GM23338 (cell line): ENCODE measurements at regions not wholly inside any gene's neighbourhood (a gene's known extent, or its start where the extent isn't known, plus 50 kb on each side); places are given as distances from the start of the nearest gene placed in this dataset.

ENCODE experiments used
- ATAC-seq: fragments of 200-7000 bp; cut with Tn5 transposase; 3 replicates; pipeline ENCODE4 v1.9.1; 2020
- DNase-seq: peaks from one replicate; pipeline ENCODE4 v3.0.0-alpha.2; 2015; ENCODE audit warnings: low spot score
- H2AFZ ChIP-seq: fragments of 200-600 bp; sonication (generic); 2 replicates; pipeline ENCODE4 v1.8.0; 2016; ENCODE audit warnings: antibody characterized with exemption, mild to moderate bottlenecking, moderate library complexity
- H3F3A ChIP-seq: fragments of 200-600 bp; sonication (generic); replicated peaks from 2 replicates; pipeline ENCODE4 v1.8.0; 2017; ENCODE audit warnings: antibody characterized with exemption, mixed run types, low read depth
- H3K27ac ChIP-seq: fragments of 200-600 bp; sonication (generic); 2 replicates; pipeline ENCODE4 v1.6.1; 2016; ENCODE audit warnings: low read depth
- H3K27me3 ChIP-seq: fragments of 200-600 bp; sonication (generic); 2 replicates; pipeline ENCODE4 v1.8.0; 2016; ENCODE audit warnings: mild to moderate bottlenecking, mixed run types, moderate library complexity; ENCODE audit not compliant: insufficient read depth
- H3K36me3 ChIP-seq: fragments of 200-600 bp; sonication (generic); 2 replicates; pipeline ENCODE4 v1.8.0; 2016; ENCODE audit warnings: mild to moderate bottlenecking; ENCODE audit not compliant: insufficient read depth
- H3K4me1 ChIP-seq: fragments of 200-600 bp; sonication (generic); 2 replicates; pipeline ENCODE4 v1.8.0; 2016; ENCODE audit warnings: mild to moderate bottlenecking, moderate library complexity; ENCODE audit not compliant: insufficient read depth
- H3K4me2 ChIP-seq: fragments of 200-600 bp; sonication (generic); 2 replicates; pipeline ENCODE4 v1.7.1; 2017; ENCODE audit warnings: mixed run types
- H3K4me3 ChIP-seq: fragments of 200-600 bp; sonication (generic); 2 replicates; pipeline ENCODE4 v1.6.1; 2016; ENCODE audit warnings: mixed run types
- H3K79me2 ChIP-seq: fragments of 200-600 bp; sonication (generic); replicated peaks from 2 replicates; pipeline ENCODE4 v1.8.0; 2017; ENCODE audit warnings: mild to moderate bottlenecking; ENCODE audit not compliant: insufficient read depth
- H3K9me2 ChIP-seq: fragments of 200-600 bp; sonication (generic); 2 replicates; pipeline ENCODE4 v1.8.0; 2017; ENCODE audit not compliant: insufficient read depth
- H4K20me1 ChIP-seq: fragments of 200-600 bp; sonication (generic); replicated peaks from 2 replicates; pipeline ENCODE4 v1.8.0; 2017; ENCODE audit warnings: mild to moderate bottlenecking; ENCODE audit not compliant: insufficient read depth
- H3K27ac Mint-ChIP-seq: 2 replicates; pipeline ENCODE4 v1.8.0; 2020; ENCODE audit warnings: inconsistent platforms, mild to moderate bottlenecking, moderate library complexity, mixed read lengths
- H3K27me3 Mint-ChIP-seq: 3 replicates; pipeline ENCODE4 v1.8.0; 2022; ENCODE audit warnings: low read depth, mild to moderate bottlenecking, moderate library complexity, mixed read lengths, inconsistent platforms; ENCODE audit not compliant: insufficient read depth, poor library complexity
- H3K36me3 Mint-ChIP-seq: 3 replicates; pipeline ENCODE4 v1.8.0; 2021; ENCODE audit warnings: low read depth, mild to moderate bottlenecking, inconsistent platforms, moderate library complexity, mixed read lengths
- H3K4me1 Mint-ChIP-seq: 3 replicates; pipeline ENCODE4 v1.8.0; 2020; ENCODE audit warnings: mild to moderate bottlenecking, inconsistent platforms, mixed read lengths
- H3K4me3 Mint-ChIP-seq: 3 replicates; pipeline ENCODE4 v1.8.0; 2021; ENCODE audit warnings: moderate library complexity, mild to moderate bottlenecking, inconsistent platforms, mixed read lengths
- H3K9me3 Mint-ChIP-seq: 3 replicates; pipeline ENCODE4 v1.8.0; 2020; ENCODE audit warnings: moderate library complexity, mild to moderate bottlenecking, inconsistent platforms, mixed read lengths
- EZH2phosphoT487 ChIP-seq: fragments of 200-600 bp; sonication (generic); IDR thresholded peaks from one replicate; pipeline ENCODE4 v1.8.1; 2018; ENCODE audit warnings: antibody characterized with exemption; ENCODE audit not compliant: unreplicated experiment
- JUNB ChIP-seq: IDR thresholded peaks from one replicate; pipeline ENCODE4 v1.6.1; 2016; ENCODE audit warnings: antibody characterized with exemption; ENCODE audit not compliant: unreplicated experiment
- NANOG ChIP-seq: IDR thresholded peaks from 2 replicates; pipeline ENCODE4 v1.6.1; 2016; ENCODE audit warnings: antibody characterized with exemption, borderline replicate concordance
- POLR2AphosphoS5 ChIP-seq: IDR thresholded peaks from 2 replicates; pipeline ENCODE4 v1.6.1; 2016; ENCODE audit warnings: antibody characterized with exemption, low read depth
- STAT1 ChIP-seq: IDR thresholded peaks from one replicate; pipeline ENCODE4 v1.6.1; 2016; ENCODE audit warnings: antibody characterized with exemption; ENCODE audit not compliant: unreplicated experiment
- ZNF114 ChIP-seq: fragments of 250-450 bp; sonication (Bioruptor Pico); IDR thresholded peaks from 2 replicates; pipeline ENCODE4 v1.5.0; 2020; ENCODE audit warnings: mild to moderate bottlenecking, moderate library complexity
- TF ChIP-seq, protein P1 (sequence below): IDR thresholded peaks from one replicate; pipeline ENCODE4 v1.6.1; 2018; ENCODE audit warnings: antibody characterized with exemption; ENCODE audit not compliant: unreplicated experiment

DNA sequence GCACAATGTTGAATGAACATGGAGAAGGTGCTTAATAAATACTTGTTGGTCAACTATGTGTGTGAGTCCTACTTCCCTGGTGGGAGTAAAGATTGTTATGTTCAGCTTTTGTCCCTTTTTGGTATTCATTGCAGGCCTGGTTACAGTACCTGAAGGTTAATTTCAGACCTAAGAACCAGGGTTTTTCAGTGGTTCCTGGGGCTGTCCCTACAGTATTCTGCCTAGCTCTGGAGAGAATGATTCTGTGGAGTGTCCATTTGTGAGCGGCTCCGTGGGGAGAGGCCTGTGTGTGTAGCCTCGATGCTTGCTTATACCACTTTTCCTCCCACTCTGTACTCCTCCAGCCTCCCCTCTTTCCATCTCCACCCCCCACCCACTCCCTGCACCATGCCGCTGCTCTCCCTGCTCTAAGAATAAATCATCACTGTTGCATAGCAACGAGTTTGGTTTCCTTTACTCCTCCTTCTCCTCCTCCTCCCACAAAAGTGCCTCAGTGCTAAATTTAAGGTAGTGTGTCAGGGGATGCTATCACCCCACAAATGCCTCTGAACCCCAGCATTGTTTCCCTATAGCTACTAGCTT, 150.6 kb upstream of the ROPN1 start:
- no peak overlapping the region for H2AFZ ChIP-seq
- peaks cover 13% of the 10 kb centered on the region for H3K4me1 Mint-ChIP-seq
- H3K27ac ChIP-seq = no peak overlapping the region
- 0 out of 2 replicates have a peak, but pooled peaks cover 3% of the 10 kb centered on the region for H3K9me2 ChIP-seq
- H3K4me1 ChIP-seq = no peaks in the 10 kb centered on the region
- H3K27me3 Mint-ChIP-seq = peaks cover 3% of the 10 kb centered on the region
- ATAC-seq (no peak; the same call in 2 of the 3 replicates), DNase-seq (no peak)
- no peak overlapping the region for H3K4me3 ChIP-seq
- H3K4me3 Mint-ChIP-seq = no peak overlapping the region
- no peaks in the 10 kb centered on the region for H3K27me3 ChIP-seq
- no peaks in the 10 kb centered on the region for H3K36me3 ChIP-seq
- H3K4me2 ChIP-seq = no peak overlapping the region
- no peaks in the 10 kb centered on the region for H3K9me3 Mint-ChIP-seq
- H3K36me3 Mint-ChIP-seq = no peaks in the 10 kb centered on the region
- H4K20me1 ChIP-seq = no peaks in the 10 kb centered on the region
- no peaks in the 10 kb centered on the region for H3K79me2 ChIP-seq
- TF ChIP-seq STAT1 (no peak), NANOG (no peak), JUNB (no peak)
- H3K27ac Mint-ChIP-seq = no peak overlapping the region
- no peaks in the 10 kb centered on the region for H3F3A ChIP-seq

DNA sequence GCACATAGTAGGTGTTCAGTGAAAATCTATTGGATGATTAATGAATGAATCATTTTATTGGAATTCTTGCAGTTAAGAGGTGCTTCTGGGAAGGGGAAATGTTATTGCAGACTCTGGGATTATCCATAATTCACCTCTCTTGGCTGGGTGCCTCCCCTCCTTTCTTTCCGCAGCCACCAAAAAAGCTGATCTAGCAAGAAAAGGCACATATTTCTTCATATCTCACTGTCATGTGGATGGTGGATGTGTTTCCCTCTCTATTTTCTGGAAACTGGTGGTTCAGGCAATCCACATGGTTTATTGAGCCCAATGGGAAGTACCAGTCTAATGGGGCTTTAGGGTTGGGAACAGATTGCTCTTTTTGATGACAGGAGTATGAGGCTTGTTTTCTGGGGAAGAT, 151.1 kb upstream of the ROPN1 start:
- Histone ChIP-seq H3F3A (no peaks in the 10 kb centered on the region), H3K4me1 (no peaks in the 10 kb centered on the region), H3K9me2 (0 out of 2 replicates have a peak, but pooled peaks cover 3% of the 10 kb centered on the region), H3K27ac (no peak overlapping the region), H3K27me3 (no peaks in the 10 kb centered on the region), H4K20me1 (no peaks in the 10 kb centered on the region), H3K4me2 (no peak overlapping the region), H3K4me3 (no peak overlapping the region), H3K36me3 (no peaks in the 10 kb centered on the region), H2AFZ (no peak overlapping the region), H3K79me2 (no peaks in the 10 kb centered on the region)
- H3K27ac Mint-ChIP-seq = no peak overlapping the region
- H3K4me3 Mint-ChIP-seq = no peak overlapping the region
- peaks cover 7% of the 10 kb centered on the region for H3K4me1 Mint-ChIP-seq
- no peaks in the 10 kb centered on the region for H3K9me3 Mint-ChIP-seq
- H3K27me3 Mint-ChIP-seq = peaks cover 3% of the 10 kb centered on the region
- DNase-seq = no peak
- no peak for ATAC-seq
- no peak for TF ChIP-seq EZH2phosphoT487
- H3K36me3 Mint-ChIP-seq = no peaks in the 10 kb centered on the region

DNA sequence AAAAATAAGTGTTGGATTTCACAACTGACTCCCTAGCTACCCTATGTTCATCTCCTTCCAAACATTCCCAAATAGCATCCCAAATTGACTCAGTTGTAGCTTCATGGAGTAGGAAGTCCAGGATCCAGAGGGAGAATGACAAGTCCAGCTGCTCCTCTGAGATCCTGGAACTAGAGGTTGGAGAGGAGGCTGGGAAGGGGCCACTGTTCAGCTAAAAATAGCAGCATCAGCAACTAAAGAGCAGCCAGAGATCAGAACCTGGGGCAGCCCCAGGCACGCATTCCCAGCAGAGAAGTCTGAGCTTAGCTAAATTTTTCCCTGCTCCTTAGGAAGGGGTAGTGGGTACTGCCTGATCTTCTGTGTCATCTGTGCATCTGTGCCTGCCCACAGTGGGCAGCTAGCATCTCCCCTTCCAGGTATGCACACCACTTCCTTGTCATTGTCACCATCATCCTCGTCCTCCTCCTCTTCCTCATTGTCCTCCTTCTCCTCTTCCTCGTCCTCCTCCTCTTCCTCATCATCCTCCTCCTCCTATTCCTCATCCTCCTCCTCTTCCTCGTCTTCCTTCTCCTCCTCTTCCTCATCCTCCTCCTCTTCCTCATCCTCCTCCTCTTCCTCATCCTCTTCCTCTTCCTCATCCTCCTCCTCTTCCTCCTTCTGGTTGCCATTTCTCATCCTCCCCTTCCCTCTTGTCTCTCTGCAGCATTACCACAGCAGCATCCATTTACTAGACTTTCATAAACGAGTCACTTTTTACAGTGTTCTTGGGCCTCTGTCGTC, 152.3 kb upstream of the ROPN1 start:
- Histone ChIP-seq H3F3A (no peaks in the 10 kb centered on the region), H3K4me3 (no peak overlapping the region), H3K79me2 (no peaks in the 10 kb centered on the region), H2AFZ (no peak overlapping the region), H3K4me2 (no peak overlapping the region), H3K36me3 (no peaks in the 10 kb centered on the region), H3K27me3 (no peaks in the 10 kb centered on the region), H3K27ac (no peak overlapping the region), H3K9me2 (0 out of 2 replicates have a peak, but pooled peaks cover 3% of the 10 kb centered on the region), H4K20me1 (no peaks in the 10 kb centered on the region), H3K4me1 (no peaks in the 10 kb centered on the region)
- Mint-ChIP-seq H3K4me3 (no peak overlapping the region), H3K9me3 (no peaks in the 10 kb centered on the region), H3K4me1 (peaks cover 2% of the 10 kb centered on the region; the same call in 1 of the 3 replicates), H3K36me3 (no peaks in the 10 kb centered on the region), H3K27ac (no peak overlapping the region), H3K27me3 (peaks cover 3% of the 10 kb centered on the region)
- DNase-seq = no peak
- ATAC-seq = no peak
- TF ChIP-seq ZNF114 (CRISPR knock-in tag) (no peak), JUNB (no peak), NANOG (no peak), POLR2AphosphoS5 (no peak)
- TF ChIP-seq, protein P1, sequence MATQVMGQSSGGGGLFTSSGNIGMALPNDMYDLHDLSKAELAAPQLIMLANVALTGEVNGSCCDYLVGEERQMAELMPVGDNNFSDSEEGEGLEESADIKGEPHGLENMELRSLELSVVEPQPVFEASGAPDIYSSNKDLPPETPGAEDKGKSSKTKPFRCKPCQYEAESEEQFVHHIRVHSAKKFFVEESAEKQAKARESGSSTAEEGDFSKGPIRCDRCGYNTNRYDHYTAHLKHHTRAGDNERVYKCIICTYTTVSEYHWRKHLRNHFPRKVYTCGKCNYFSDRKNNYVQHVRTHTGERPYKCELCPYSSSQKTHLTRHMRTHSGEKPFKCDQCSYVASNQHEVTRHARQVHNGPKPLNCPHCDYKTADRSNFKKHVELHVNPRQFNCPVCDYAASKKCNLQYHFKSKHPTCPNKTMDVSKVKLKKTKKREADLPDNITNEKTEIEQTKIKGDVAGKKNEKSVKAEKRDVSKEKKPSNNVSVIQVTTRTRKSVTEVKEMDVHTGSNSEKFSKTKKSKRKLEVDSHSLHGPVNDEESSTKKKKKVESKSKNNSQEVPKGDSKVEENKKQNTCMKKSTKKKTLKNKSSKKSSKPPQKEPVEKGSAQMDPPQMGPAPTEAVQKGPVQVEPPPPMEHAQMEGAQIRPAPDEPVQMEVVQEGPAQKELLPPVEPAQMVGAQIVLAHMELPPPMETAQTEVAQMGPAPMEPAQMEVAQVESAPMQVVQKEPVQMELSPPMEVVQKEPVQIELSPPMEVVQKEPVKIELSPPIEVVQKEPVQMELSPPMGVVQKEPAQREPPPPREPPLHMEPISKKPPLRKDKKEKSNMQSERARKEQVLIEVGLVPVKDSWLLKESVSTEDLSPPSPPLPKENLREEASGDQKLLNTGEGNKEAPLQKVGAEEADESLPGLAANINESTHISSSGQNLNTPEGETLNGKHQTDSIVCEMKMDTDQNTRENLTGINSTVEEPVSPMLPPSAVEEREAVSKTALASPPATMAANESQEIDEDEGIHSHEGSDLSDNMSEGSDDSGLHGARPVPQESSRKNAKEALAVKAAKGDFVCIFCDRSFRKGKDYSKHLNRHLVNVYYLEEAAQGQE = no peak
